Fibroblast of skin of back (primary cell): ENCODE measurements at regions not wholly inside any gene's neighbourhood (a gene's known extent, or its start where the extent isn't known, plus 50 kb on each side); places are given as distances from the start of the nearest gene placed in this dataset.
A peak's percentile ranks its signal among the peaks of the same experiment; 100 is the strongest.

ENCODE experiments used
- DNase-seq: peaks from one replicate; pipeline ENCODE4 v3.0.0-alpha.2; 2013

- no peak for DNase-seq
Measured at GRCh38 chr3:139870000-139870675, 64.8 kb upstream of the CLSTN2 start.

GRCh38 chr3:139868773-139869172 lies 66.2 kb upstream of the CLSTN2 start:
- DNase-seq = no peak

- no peak for DNase-seq
Measured at GRCh38 chr3:139848660-139849059, 86.3 kb upstream of the CLSTN2 start.

GRCh38 chr3:139846729-139847128 lies 88.3 kb upstream of the CLSTN2 start:
- DNase-seq = no peak

GRCh38 chr3:139839659-139840058 lies 95.3 kb upstream of the CLSTN2 start:
- no peak for DNase-seq

- DNase-seq = no peak
Measured at GRCh38 chr3:139839014-139839413, 96.0 kb upstream of the CLSTN2 start.

- no peak for DNase-seq
Measured at GRCh38 chr3:139838269-139838957, 96.6 kb upstream of the CLSTN2 start.

- no peak for DNase-seq
Measured at GRCh38 chr3:139836698-139837464, 98.1 kb upstream of the CLSTN2 start.

- no peak for DNase-seq
Measured at GRCh38 chr3:139835830-139836683, 98.9 kb upstream of the CLSTN2 start.

- DNase-seq = no peak
Measured at GRCh38 chr3:139832998-139833397, 102.0 kb upstream of the CLSTN2 start.

- DNase-seq = no peak
Measured at GRCh38 chr3:139830817-139831216, 104.2 kb upstream of the CLSTN2 start.

GRCh38 chr3:139827833-139828232 lies 107.2 kb upstream of the CLSTN2 start:
- DNase-seq = no peak

- DNase-seq = no peak
Measured at GRCh38 chr3:139824864-139825263, 110.1 kb upstream of the CLSTN2 start.

GRCh38 chr3:139814646-139815045 lies 120.3 kb upstream of the CLSTN2 start:
- no peak for DNase-seq

- DNase-seq = peak; percentile 9
Measured at GRCh38 chr3:139811331-139811730, 123.7 kb upstream of the CLSTN2 start.

- DNase-seq = no peak
Measured at GRCh38 chr3:139808201-139808600, 126.8 kb upstream of the CLSTN2 start.

GRCh38 chr3:139803294-139803693 lies 125.5 kb upstream of the NMNAT3 start:
- DNase-seq = no peak

- peak; percentile 44 for DNase-seq
Measured at GRCh38 chr3:139797724-139798343, 120.1 kb upstream of the NMNAT3 start.

- no peak for DNase-seq
Measured at GRCh38 chr3:139794469-139795265, 116.9 kb upstream of the NMNAT3 start.

- DNase-seq = no peak
Measured at GRCh38 chr3:139793408-139793807, 115.6 kb upstream of the NMNAT3 start.

- no peak for DNase-seq
Measured at GRCh38 chr3:139780593-139780992, 102.8 kb upstream of the NMNAT3 start.
